NB4 (cell line): ENCODE measurements at regions not wholly inside any gene's neighbourhood (a gene's known extent, or its start where the extent isn't known, plus 50 kb on each side); places are given as distances from the start of the nearest gene placed in this dataset.

Source experiments
- DNase-seq: peaks from one replicate; pipeline ENCODE4 v3.0.0; 2010; ENCODE audit warnings: low read depth
- H3K4me3 ChIP-seq: one replicate; pipeline ENCODE4 v1.5.1; 2011; ENCODE audit warnings: mild to moderate bottlenecking, low read depth, low read length, moderate library complexity
- CTCF ChIP-seq: IDR thresholded peaks from one replicate; pipeline ENCODE4 v1.5.1; 2012; ENCODE audit warnings: low read depth, low read length
- MAX ChIP-seq: IDR thresholded peaks from 2 replicates; pipeline ENCODE4 v1.6.1; 2011; ENCODE audit warnings: low read depth, low read length
- MYC ChIP-seq: IDR thresholded peaks from 2 replicates; pipeline ENCODE4 v1.6.1; 2011; ENCODE audit warnings: low read depth, low read length
- POLR2A ChIP-seq: IDR thresholded peaks from 2 replicates; pipeline ENCODE4 v1.6.1; 2011; ENCODE audit warnings: mild to moderate bottlenecking; ENCODE audit not compliant: insufficient read length; ENCODE audit errors: extremely low read depth

DNA sequence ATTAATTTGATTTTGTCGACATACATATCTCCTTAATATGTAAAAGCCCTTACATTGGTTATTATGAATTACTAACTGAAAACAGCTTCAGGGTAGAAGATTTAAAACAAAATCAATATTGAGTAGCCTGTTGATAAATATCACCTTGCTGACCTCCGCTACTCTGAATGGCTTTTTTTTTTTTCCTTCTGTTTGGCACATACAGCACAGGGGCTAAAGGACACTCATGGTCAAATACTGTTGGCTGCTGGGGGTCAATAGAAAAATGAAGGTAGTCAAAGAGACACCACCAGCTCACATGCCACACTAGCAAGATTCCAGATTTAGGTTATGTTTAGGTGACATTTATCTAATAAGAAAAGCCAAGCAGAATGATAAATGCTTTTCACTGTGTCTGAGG lies 1642.4 kb upstream of the SLC39A10 start:
- no peak for TF ChIP-seq MYC
- no peak for TF ChIP-seq MAX
- no peak for TF ChIP-seq CTCF
- TF ChIP-seq POLR2A, result no peak
- no peak for DNase-seq
- H3K4me3 ChIP-seq, result no peak overlapping the region

GRCh38 chr2:194004590-194005206 lies 1652.3 kb upstream of the SLC39A10 start:
- H3K4me3 ChIP-seq, result no peak overlapping the region
- TF ChIP-seq MYC (no peak), MAX (no peak), CTCF (no peak), POLR2A (no peak)
- DNase-seq, result no peak

- no peak for DNase-seq
- no peak overlapping the region for H3K4me3 ChIP-seq
- no peak for TF ChIP-seq CTCF
- TF ChIP-seq POLR2A, result no peak
- no peak for TF ChIP-seq MAX
- TF ChIP-seq MYC, result no peak
Measured at GRCh38 chr2:194003911-194004310, 1653.1 kb upstream of the SLC39A10 start.

DNA sequence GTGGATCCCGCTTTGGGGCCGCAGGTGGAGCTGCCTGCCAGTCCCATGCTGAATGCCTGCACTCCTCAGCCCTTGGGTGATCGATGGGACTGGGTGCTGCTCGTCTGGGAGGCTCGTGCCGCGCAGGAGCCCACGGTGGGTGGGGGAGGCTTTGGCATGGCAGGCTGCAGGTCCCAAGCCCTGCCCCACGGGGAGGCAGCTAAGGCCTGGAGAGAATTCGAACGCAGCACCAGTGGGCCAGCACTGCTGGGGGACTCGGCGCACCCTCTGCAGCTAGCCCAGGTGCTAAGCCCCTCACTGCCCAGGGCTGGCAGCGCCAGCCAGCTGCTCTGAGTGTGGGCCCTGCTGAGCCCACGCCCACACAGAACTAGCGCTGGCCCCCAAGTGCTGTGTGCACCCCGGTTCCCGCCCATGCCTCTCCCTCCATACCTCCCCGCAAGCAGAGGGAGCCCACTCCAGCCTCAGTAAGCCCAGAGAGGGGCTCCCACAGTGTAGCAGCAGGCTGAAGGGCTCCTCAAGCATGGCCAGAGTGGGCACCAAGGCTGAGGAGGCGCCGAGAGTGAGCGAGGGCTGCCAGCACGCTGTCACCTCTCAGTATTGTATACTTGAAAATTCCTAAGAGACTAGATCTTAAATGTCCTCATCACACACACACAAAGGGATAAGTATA lies 1654.2 kb upstream of the SLC39A10 start:
- DNase-seq, result no peak
- no peak overlapping the region for H3K4me3 ChIP-seq
- no peak for TF ChIP-seq CTCF
- TF ChIP-seq MAX, result no peak
- no peak for TF ChIP-seq POLR2A
- no peak for TF ChIP-seq MYC

GRCh38 chr2:193990868-193991267 lies 1666.2 kb upstream of the SLC39A10 start:
- TF ChIP-seq MAX (no peak), POLR2A (no peak), MYC (no peak), CTCF (no peak)
- no peak overlapping the region for H3K4me3 ChIP-seq
- DNase-seq, result no peak
